Nephron (organoid): ENCODE measurements at regions not wholly inside any gene's neighbourhood (a gene's known extent, or its start where the extent isn't known, plus 50 kb on each side); places are given as distances from the start of the nearest gene placed in this dataset.

ENCODE experiments used
- H3K27ac Mint-ChIP-seq, 3 experiments: 2 replicates each; pipeline ENCODE4 v1.8.0; 2020; ENCODE audit warnings: mixed read lengths in 3 of 3, mild to moderate bottlenecking in 2 of 3, moderate library complexity in 1 of 3
- H3K27me3 Mint-ChIP-seq: 2 replicates; pipeline ENCODE4 v1.8.0; 2021; ENCODE audit warnings: low read depth, mild to moderate bottlenecking, moderate library complexity, mixed read lengths
- H3K36me3 Mint-ChIP-seq: 2 replicates; pipeline ENCODE4 v1.8.0; 2020; ENCODE audit warnings: low read depth, mixed read lengths
- H3K4me1 Mint-ChIP-seq: 2 replicates; pipeline ENCODE4 v1.8.0; 2020; ENCODE audit warnings: mixed read lengths
- H3K4me3 Mint-ChIP-seq, 3 experiments: 2 replicates each; pipeline ENCODE4 v1.8.0; 2020; ENCODE audit warnings: mild to moderate bottlenecking in 3 of 3, mixed read lengths in 3 of 3, moderate library complexity in 2 of 3
- H3K9me3 Mint-ChIP-seq: 2 replicates; pipeline ENCODE4 v1.8.0; 2020; ENCODE audit warnings: mixed read lengths
- CTCF ChIP-seq, 3 experiments: fragments of 200-600 bp; sonication (generic); IDR thresholded peaks; one replicate each; pipeline ENCODE4 v1.5.0; 2021; ENCODE audit warnings: antibody characterized with exemption in 3 of 3; ENCODE audit not compliant: unreplicated experiment in 3 of 3

- no peaks in the 10 kb centered on the region for H3K27me3 Mint-ChIP-seq
- H3K4me1 Mint-ChIP-seq, result peaks cover 58% of the 10 kb centered on the region
- H3K4me3 Mint-ChIP-seq, result no peak overlapping the region
- H3K36me3 Mint-ChIP-seq, result peaks cover 24% of the 10 kb centered on the region
- H3K9me3 Mint-ChIP-seq, result no peaks in the 10 kb centered on the region
- no peak for TF ChIP-seq CTCF (IDR thresholded peaks at IDR 0.05; ENCODE audit: unreplicated experiment in 3 of 3)
- H3K27ac Mint-ChIP-seq, result peak overlapping the region; percentile 63 to 77 (median 75)
Observed at GRCh38 chr12:124431971-124432370, 135.4 kb downstream of the NCOR2 start.

GRCh38 chr12:124430491-124430890, 135.6 kb downstream of the RFLNA start:
- TF ChIP-seq CTCF (IDR thresholded peaks at IDR 0.05; ENCODE audit: unreplicated experiment in 3 of 3), result no peak
- H3K9me3 Mint-ChIP-seq, result no peaks in the 10 kb centered on the region

GRCh38 chr12:124429535-124429934, 134.6 kb downstream of the RFLNA start:
- peaks cover 65% of the 10 kb centered on the region for H3K4me1 Mint-ChIP-seq
- H3K27ac Mint-ChIP-seq, result no peak overlapping the region
- no peak overlapping the region for H3K4me3 Mint-ChIP-seq
- no peaks in the 10 kb centered on the region for H3K27me3 Mint-ChIP-seq
- H3K36me3 Mint-ChIP-seq, result peaks cover 38% of the 10 kb centered on the region
- no peaks in the 10 kb centered on the region for H3K9me3 Mint-ChIP-seq
- TF ChIP-seq CTCF (IDR thresholded peaks at IDR 0.05; ENCODE audit: unreplicated experiment in 3 of 3), result no peak

More at GRCh38 chr12:124430491-124430890, 135.6 kb downstream of the RFLNA start:
- Mint-ChIP-seq H3K27ac (peak overlapping the region in 2 of 3 experiments; percentile 63 to 77), H3K4me1 (peaks cover 64% of the 10 kb centered on the region), H3K4me3 (no peak overlapping the region), H3K36me3 (peaks cover 28% of the 10 kb centered on the region), H3K27me3 (no peaks in the 10 kb centered on the region)

GRCh38 chr12:124428792-124429281, 133.9 kb downstream of the RFLNA start:
- Mint-ChIP-seq H3K9me3 (no peaks in the 10 kb centered on the region), H3K4me1 (peaks cover 67% of the 10 kb centered on the region), H3K27me3 (no peaks in the 10 kb centered on the region)

GRCh38 chr12:124428136-124428791, 133.4 kb downstream of the RFLNA start:
- H3K4me1 Mint-ChIP-seq, result peaks cover 73% of the 10 kb centered on the region
- H3K4me3 Mint-ChIP-seq, result peak overlapping the region in 1 of 3 experiments; percentile 27
- no peak for TF ChIP-seq CTCF (IDR thresholded peaks at IDR 0.05; ENCODE audit: unreplicated experiment in 3 of 3)
- no peaks in the 10 kb centered on the region for H3K27me3 Mint-ChIP-seq
- H3K27ac Mint-ChIP-seq, result peak overlapping the region; percentile 67 to 81 (median 74)
- no peaks in the 10 kb centered on the region for H3K9me3 Mint-ChIP-seq
- peaks cover 43% of the 10 kb centered on the region for H3K36me3 Mint-ChIP-seq

More at GRCh38 chr12:124428792-124429281, 133.9 kb downstream of the RFLNA start:
- peaks cover 43% of the 10 kb centered on the region for H3K36me3 Mint-ChIP-seq
- H3K27ac Mint-ChIP-seq, result peak overlapping the region; percentile 67 to 81 (median 74)
- peak overlapping the region in 1 of 3 experiments; percentile 27 for H3K4me3 Mint-ChIP-seq
- TF ChIP-seq CTCF (IDR thresholded peaks at IDR 0.05; ENCODE audit: unreplicated experiment in 3 of 3), result no peak
